Epithelial cell of esophagus (primary cell): ENCODE measurements at regions not wholly inside any gene's neighbourhood (a gene's known extent, or its start where the extent isn't known, plus 50 kb on each side); places are given as distances from the start of the nearest gene placed in this dataset.
"Not testable (repeated sequence)": the region's sequence is repeated elsewhere in the genome, so short reads cannot be mapped to it uniquely, and the experiment has no call there.

ENCODE experiments used
- DNase-seq: peaks from one replicate; pipeline ENCODE4 v3.0.0; 2010; ENCODE audit warnings: low read depth
- H3K4me3 ChIP-seq: 2 replicates; pipeline ENCODE4 v1.5.1; 2011; ENCODE audit warnings: mild to moderate bottlenecking, low read length, control low read depth
- TF ChIP-seq, protein P1 (sequence below): IDR thresholded peaks from 2 replicates; pipeline ENCODE4 v1.5.1; 2011; ENCODE audit warnings: low read depth, mild to moderate bottlenecking, low read length, control low read depth, inconsistent platforms; ENCODE audit not compliant: insufficient read depth; ENCODE audit errors: missing control alignments

DNA sequence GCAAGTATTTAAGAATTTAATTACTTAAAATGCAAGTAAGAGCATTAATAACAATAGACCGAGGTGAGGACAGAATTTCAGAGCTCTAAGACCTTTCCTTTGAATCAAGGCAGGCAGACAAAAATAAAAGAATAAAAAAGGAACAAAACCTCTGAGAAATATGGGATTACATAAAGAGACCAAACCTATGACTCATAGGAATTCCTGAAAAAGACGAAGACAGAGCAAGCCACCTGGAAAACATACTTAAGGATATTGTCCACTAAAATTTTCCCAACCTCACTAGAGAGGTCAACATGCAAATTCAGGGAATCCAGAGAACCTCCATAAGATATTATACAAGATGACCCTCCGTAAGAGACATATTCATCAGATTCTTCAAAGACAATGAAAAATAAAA, 325.1 kb downstream of the AEBP2 start:
- H3K4me3 ChIP-seq: no peak overlapping the region
- no peak for DNase-seq
- TF ChIP-seq, protein P1, sequence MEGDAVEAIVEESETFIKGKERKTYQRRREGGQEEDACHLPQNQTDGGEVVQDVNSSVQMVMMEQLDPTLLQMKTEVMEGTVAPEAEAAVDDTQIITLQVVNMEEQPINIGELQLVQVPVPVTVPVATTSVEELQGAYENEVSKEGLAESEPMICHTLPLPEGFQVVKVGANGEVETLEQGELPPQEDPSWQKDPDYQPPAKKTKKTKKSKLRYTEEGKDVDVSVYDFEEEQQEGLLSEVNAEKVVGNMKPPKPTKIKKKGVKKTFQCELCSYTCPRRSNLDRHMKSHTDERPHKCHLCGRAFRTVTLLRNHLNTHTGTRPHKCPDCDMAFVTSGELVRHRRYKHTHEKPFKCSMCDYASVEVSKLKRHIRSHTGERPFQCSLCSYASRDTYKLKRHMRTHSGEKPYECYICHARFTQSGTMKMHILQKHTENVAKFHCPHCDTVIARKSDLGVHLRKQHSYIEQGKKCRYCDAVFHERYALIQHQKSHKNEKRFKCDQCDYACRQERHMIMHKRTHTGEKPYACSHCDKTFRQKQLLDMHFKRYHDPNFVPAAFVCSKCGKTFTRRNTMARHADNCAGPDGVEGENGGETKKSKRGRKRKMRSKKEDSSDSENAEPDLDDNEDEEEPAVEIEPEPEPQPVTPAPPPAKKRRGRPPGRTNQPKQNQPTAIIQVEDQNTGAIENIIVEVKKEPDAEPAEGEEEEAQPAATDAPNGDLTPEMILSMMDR: no peak

GRCh38 chr12:19771858-19772257, 332.6 kb downstream of the AEBP2 start:
- TF ChIP-seq, protein P1: no peak
- DNase-seq: no peak
- H3K4me3 ChIP-seq: no peak overlapping the region

DNA sequence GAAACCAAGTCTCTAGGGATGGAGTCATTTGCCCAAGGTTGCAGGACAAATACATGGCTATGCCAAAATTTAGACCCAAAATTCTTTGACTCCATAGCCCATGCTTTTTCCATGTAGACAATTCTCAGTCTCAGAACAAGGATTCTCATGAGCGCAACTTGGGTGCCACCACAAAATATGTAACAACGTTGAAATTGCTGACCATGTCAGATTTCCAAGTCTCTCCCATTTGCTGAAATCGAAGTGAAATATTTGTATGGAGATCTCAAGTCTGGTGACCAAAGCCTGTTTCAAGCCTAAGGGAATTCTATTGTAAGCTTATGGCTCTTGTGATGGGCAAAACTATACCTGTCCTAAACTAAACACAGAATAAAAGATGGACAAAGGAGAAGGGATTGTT, 333.5 kb downstream of the AEBP2 start:
- TF ChIP-seq, protein P1: no peak
- no peak overlapping the region for H3K4me3 ChIP-seq
- no peak for DNase-seq

GRCh38 chr12:19775241-19775640, 335.9 kb downstream of the AEBP2 start:
- TF ChIP-seq, protein P1: no peak
- DNase-seq: no peak
- H3K4me3 ChIP-seq: no peak overlapping the region

GRCh38 chr12:19775976-19776375, 336.7 kb downstream of the AEBP2 start:
- H3K4me3 ChIP-seq, DNase-seq: not testable (repeated sequence)

DNA sequence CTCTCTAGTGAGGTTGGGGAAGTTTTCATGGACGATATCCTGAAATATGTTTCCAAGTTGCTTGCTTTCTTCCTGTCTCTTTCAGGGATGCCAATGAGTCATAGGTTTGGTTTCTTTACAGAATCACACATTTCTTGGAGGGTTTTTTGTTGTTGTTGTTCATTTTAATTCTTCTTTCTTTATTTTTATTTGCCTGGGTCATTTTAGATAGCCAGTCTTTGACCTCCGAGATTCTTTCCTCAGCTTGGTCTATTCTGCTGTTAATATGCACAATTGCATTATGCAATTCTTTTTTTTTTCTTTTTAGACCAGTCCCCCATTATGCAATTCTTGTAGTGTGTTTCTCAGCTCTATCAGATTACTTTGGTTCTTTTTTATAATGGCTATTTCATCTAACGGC, 338.9 kb downstream of the AEBP2 start:
- H3K4me3 ChIP-seq: no peak overlapping the region
- DNase-seq: peak; percentile 4
- TF ChIP-seq, protein P1: no peak

GRCh38 chr12:19778797-19779196, 339.5 kb downstream of the AEBP2 start:
- DNase-seq: no peak
- H3K4me3 ChIP-seq: no peak overlapping the region
- TF ChIP-seq, protein P1: no peak
